LNCAP (cell line): ENCODE measurements at regions not wholly inside any gene's neighbourhood (a gene's known extent, or its start where the extent isn't known, plus 50 kb on each side); places are given as distances from the start of the nearest gene placed in this dataset.

Experiments
- TF ChIP-seq, protein P1 (sequence below): fragments of 450-650 bp; IDR thresholded peaks from 2 replicates; pipeline ENCODE4 v1.5.1; 2017; ENCODE audit warnings: mild to moderate bottlenecking

DNA sequence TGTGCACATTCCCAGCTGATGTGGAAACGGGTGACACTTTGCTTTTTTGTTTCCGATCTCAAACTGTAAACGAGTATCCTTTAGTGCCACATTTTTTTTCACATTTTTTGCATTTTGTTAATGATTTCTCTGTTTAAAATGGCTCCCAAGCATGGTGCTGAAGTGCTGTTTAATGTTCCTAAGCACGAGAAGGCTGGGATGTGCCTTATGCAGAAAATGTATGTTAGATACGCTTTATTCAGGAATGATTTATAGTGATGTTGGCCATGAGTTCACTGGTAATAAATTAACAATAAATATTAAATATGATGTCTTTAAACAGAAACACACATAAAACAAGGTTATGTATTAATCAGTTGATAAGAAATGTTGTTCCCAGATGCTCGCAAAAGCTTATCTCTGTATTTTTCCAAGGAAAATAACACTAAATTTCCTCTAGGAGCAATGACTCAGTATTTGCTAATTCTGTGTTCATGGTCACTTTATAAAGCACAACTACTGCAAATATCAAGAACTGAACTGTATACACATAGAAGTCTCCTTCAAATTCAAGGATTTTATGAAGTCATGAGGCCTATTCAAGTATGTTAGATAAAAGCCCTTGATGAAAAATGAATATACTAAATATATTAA, 305.9 kb upstream of the SMIM30 start:
- TF ChIP-seq, protein P1, sequence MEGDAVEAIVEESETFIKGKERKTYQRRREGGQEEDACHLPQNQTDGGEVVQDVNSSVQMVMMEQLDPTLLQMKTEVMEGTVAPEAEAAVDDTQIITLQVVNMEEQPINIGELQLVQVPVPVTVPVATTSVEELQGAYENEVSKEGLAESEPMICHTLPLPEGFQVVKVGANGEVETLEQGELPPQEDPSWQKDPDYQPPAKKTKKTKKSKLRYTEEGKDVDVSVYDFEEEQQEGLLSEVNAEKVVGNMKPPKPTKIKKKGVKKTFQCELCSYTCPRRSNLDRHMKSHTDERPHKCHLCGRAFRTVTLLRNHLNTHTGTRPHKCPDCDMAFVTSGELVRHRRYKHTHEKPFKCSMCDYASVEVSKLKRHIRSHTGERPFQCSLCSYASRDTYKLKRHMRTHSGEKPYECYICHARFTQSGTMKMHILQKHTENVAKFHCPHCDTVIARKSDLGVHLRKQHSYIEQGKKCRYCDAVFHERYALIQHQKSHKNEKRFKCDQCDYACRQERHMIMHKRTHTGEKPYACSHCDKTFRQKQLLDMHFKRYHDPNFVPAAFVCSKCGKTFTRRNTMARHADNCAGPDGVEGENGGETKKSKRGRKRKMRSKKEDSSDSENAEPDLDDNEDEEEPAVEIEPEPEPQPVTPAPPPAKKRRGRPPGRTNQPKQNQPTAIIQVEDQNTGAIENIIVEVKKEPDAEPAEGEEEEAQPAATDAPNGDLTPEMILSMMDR = no peak

DNA sequence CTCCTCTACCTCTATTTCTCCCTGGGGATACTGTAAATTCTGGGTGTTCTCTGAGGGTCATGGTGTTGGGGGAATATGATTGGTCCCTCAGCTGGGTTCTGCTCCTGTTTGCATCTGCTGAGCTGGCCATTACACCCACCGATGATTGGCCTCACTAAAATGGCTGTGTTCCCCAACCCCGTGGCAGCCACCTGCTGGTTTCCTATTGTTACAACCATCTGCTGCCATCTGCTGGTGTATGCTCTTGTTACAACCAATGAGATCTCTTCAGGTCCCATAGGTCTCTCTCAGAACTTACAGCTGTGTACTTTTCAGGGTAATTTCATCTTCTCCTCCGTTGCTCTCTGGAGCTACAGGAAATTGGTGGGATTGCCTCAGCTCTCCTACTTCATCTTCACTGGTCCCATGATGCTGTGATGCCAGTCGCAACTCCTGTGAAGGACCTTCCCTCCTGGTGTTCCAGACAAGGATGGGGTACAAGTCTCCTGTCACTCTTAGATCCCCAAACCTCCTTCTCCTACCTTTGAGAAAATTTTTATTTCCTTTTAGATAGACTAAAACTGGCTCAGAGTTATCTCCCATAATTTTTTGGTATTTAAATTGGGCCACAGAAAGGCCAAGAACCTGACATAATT, 303.5 kb upstream of the SMIM30 start:
- TF ChIP-seq, protein P1 = peak; percentile 77

DNA sequence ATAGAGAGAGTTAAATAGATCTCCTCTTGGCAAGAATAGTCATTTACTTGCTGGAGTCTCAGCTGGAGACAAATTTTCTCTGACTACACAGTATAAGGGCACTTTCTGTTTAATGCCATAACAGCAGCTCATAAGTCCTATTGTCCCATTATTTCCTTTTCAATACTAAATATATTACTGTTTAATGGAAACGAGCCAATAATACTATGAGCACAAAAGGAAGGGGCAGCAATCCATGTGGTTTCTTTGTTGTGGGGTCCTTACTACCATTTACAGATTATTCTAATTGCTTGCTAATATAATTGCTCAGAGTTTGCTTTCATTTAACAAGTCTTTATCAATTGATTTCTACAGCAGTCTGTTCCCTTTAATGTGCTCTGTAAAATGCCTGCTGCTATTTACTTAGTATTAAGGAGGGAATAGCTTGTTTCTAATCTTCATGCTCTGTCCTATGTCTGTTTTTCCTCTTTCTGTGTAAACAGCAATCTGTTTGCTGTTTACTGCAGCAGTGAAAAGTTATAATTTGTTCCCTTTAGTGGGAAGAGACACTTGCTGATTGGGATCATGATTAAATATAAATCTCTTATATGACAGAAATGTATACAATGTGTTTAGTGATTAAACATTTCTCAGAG, 296.2 kb upstream of the SMIM30 start:
- TF ChIP-seq, protein P1 = no peak

DNA sequence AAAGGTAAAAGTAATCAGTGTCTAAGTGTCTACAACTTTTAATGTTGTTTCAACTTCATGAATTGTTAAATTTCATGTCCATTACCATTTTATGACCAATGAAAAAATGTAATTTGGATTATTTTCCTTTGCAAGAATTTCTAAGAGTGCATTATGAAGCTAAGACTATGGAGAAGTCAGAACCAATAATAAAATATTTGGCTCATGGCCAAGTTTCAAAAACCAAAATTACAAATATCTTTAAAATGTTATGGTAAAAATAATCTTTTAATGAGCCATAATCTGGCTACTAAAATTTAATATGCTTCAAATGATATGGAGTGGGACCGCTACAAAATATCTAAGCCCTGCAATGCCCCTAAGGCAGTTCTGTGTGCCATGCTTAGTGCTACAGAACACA, 294.1 kb upstream of the SMIM30 start:
- TF ChIP-seq, protein P1 = no peak

DNA sequence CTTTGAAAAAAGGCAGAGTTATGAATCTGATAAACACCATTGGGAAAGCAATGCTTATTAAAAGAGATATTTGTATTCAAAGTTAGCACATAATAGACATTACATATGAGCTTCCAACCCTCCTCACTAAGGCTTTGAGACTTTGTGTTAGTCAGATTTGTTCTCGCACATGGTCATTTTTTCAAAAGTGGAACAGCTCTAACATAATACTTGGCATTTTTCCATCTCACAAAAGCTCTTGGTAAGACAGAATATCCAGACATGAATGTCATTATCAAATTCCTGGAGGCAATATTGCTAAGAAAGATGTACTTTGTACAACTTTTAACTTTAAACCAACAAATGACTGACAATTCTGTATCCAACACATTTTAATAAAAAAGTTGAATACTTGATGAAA, 292.4 kb upstream of the SMIM30 start:
- TF ChIP-seq, protein P1 = no peak

DNA sequence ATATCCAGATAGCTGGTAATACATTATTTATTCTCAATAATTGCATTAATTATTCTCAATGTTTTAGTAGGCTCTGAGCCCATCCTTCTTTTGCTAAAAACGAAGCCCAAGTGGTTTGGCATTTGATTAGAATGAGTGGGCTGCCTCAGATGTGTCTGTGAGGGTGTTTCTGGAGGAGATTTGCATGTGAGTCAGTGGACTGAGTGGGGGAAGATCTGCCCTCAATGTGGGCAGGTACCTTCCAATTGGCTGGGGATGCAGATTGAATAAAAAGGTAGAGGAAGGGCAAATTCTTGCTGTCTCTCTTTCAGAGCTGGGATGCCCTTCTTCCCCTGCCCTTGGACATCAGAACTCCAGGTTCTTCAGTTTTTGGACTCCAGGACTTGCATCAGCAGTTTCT, 290.6 kb upstream of the SMIM30 start:
- TF ChIP-seq, protein P1 = no peak

DNA sequence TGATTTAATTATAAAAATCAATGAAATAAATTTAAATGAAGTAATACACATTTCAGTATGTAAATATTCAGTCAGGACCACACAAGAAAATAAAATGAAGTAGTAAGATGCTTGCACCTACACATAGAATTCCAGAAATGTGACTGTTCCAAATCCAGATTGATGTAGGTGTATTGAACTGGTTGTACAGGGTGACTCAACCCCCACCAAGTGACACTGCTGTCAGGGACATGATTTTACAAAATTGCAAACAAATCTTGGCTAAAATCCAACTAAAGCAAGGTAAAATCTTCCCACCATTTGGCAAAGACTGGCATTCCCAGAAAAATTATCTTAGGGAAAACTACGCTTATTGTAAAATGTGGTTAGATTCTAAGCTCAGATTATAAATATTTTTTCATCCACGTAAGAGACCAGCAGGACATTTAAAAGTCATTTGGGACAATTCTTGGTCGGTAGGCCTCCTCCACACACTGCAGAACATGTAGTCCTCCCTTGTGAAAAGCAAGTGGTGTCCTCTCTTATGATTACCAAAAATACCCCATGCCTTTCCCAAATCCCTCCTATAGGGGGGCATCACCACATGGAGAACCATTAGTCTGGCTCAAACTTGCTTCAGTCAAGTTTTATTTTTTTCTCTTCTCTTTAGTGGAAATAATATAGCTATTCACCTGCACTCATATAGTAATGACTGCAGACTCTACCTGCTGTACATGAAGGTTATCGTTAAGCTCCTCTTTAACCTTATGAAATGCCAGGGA, 287.1 kb upstream of the SMIM30 start:
- TF ChIP-seq, protein P1 = no peak
